NCI-H2227 (cell line): ENCODE measurements at regions not wholly inside any gene's neighbourhood (a gene's known extent, or its start where the extent isn't known, plus 50 kb on each side); places are given as distances from the start of the nearest gene placed in this dataset.

Experiments
- DNase-seq: peaks from one replicate; lab custom pipeline; 2025; ENCODE audit not compliant: unreplicated experiment; lab: John Stamatoyannopoulos, UW

DNA sequence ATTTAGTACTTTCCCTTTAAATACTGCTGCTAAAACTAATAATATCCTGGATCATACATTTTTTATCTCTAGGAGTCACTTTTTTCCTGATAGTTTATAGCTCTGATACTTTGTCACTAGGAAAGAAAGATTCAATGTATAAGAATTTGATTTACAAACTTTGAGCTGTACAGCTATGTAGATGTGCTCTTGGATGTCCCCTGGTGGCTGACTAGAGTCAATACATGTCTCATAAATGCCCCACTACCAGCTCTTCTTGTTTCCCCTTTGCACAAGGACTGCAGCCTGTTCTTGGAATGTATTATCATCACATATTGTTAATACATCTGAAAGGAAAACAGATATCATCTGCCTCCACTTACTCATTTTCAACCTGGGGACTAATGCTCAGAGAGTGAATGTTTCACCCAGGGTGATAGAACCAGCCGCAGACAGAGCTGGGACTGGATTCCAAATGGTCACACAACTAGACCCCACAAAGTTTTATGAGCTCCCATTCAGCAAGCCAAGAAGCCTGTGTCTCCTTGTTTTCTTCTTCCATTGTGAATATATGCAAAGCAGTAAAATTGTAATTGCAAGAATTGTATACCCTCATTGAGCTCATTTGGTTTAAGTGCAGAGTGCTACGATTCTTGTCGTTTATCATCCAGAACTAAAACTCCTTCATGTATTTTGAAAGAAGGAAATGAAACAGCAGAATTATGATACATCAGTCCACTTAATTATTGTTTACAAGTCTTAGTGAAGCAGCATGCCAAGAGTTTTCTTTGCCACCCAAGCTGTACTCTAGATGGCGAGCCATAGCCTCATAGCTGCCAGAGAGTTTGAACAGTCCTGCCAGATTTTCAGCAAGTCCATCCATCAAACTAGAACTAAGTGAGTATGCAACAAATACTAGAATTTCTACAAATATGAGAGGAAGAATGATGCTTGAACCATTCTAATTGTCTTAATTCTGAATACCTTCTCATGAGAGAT, 261.6 kb upstream of the LMCD1 start:
- DNase-seq, result no peak

DNA sequence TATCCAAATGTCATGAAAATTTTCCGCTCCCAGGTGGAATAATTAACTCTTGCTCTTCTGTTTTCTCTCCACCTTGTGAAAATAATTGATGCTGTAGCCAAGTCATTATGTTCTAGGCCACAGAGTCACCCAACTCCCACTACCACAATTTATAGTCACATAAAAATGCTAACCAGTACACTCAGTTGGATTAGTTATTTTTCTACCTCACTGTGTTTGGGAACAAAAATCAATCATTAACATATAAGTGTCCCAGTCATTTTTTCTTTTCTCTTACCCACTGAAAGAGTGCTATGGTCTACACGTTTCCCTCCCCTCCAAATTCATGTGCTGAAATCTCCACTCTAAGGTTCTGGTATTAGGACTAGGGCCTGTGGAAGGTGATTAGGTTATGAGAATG, 255.6 kb upstream of the LMCD1 start:
- no peak for DNase-seq

DNA sequence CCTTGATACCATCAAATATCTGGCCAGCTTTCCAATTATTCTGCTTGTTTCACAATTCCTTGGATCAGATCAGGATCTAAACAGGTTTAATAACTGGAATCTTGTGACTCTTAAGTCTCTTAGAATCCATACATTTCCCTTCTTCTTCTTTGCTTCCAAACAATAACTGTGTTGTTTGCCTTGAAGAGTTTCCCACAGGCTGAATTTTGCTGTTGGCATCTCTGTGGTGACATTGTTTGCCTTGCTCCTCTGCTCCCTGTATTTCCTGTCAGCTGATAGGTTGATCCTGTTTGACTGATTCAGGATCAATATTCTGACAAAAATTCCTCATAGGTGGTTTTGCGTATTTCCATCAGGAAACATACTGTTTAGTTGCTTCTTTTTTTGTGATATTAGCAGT, 248.4 kb upstream of the LMCD1 start:
- DNase-seq, result no peak

DNA sequence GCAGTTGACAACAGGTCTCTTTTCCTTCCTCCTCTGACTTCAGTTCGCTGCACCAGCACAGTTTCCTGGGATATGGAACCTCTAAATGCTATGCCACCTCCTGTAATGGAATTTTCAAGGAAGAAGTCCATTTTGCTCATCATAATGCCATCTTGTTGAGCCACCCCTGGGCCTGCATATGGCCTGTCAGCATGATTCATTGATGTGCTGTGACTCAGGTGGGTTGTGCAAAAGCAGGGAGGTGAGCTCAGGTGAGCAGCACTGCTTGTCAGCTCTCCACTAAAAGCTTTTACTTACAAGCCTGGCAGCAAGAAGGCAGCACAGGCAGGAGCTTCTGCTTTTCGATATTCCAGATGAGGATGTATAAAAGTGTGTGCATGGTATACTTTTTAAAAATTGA, 247.1 kb upstream of the LMCD1 start:
- no peak for DNase-seq

DNA sequence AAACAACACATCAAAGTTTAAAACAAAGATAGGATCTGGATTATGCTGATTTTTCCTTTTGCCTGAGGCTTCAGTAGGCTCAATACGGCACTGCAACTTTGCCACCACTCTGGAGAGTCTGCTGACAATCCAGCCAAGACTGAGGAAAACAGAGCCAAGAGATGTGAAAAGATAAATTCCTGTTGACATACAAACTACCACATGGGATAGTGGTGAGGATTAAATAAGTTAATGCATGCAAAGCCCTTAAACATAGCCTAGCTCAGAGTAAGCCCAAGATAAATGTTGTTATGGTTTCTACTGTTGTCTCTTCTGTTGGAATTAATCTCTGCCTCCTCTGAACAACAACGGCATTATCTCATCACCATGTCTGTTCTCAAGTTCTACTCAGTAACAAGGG, 245.9 kb upstream of the LMCD1 start:
- no peak for DNase-seq

DNA sequence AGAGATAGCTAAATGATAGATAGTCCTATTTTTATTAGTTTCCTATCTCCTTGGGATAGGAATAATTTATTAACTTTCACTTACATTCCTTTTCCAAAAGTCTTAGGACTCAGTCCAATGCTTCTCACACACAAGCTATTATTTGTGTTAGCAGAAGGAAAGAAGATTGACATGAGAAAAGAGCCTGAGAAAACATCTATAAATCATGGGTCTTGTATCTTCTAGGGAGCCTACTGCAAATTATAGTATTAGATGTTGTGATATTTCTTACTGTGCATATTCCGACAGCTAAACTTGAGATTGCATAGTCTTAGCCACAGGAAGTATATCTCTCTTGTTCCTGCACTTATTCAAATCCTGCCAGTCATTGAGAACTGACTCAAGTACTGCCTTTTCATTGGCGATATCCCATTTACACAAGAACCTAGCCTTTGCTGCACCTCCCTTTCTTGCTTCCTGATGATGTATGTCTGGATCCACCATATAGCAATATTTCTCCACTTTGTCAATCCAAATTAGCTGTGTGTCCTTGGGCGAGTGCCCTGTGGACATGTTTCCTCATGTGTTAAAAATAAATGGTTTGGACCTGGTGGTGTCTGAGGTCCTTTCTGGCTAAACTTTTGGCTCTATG, 245.1 kb upstream of the LMCD1 start:
- no peak for DNase-seq

DNA sequence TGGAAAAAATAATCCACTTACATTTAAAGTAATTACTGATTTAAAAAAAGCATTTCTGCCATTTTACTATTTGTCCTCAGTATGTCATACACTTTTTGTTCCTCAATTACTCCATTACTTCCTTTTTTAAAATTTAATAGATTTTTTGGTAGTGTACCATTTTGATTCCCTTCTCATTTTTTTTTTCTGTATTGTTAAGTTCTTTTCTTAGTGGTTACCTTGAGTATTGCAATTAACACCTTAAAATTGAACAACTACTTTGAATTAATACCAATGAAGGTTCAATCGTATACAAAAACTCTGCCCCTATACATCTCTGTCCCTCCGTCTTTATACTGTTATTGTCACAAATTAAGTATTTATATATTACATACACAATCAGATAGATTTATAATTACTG, 240.6 kb upstream of the LMCD1 start:
- DNase-seq, result no peak

DNA sequence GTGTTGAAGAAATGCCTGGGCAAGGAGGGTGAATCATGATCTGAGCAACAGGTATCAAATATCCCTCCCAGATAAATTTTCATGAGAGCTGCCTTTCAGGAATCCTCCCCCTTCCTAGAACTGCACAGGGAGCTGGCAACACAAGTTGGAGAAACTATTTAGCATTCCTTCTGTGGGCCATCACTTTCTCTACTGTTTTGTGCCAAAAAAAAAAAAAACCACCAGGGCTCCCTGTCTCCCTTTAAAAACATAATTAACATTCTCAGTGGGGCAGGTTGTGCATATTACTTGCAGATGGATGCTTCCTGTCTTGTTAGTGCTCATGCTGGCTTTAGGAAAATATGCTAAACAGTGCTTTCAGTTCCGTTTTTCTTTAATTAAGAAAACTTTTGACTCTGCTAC, 234.9 kb upstream of the LMCD1 start:
- DNase-seq, result no peak

DNA sequence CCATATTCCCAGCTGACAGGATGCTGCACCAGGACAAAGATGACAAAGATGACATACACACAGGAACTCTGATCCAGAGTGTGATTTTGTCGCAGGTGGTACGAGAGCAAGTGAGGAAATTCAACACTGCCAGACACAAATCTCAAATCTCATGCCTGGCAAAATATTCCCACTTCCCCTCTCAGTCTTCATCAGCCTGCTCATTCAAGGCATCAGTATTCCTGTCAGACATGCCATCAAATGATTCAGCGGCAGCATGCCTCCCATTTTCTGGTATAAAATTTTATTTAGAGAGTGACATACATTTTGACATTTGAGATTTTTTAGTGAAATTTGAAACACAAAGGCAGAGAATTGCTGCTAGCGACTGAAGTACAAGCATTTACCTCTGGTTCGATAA, 228.1 kb upstream of the LMCD1 start:
- no peak for DNase-seq

DNA sequence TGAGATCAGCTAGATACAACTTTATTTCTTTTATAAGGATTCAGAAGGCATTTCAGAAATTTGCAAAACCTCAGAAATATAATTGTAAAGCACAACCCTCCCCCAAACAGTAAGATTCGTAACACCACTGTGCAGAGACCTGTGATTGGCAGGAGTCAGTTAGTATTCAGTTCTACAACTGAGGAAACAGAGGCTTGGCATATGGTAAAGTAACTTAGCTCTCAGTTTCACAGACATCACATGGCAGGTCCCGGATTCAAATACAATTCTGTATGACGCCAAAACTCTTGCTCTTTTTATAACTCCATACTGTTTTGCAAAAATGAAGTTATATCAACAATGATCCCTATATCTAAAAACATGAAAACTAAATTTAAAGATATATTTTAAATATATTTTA, 225.6 kb upstream of the LMCD1 start:
- no peak for DNase-seq

DNA sequence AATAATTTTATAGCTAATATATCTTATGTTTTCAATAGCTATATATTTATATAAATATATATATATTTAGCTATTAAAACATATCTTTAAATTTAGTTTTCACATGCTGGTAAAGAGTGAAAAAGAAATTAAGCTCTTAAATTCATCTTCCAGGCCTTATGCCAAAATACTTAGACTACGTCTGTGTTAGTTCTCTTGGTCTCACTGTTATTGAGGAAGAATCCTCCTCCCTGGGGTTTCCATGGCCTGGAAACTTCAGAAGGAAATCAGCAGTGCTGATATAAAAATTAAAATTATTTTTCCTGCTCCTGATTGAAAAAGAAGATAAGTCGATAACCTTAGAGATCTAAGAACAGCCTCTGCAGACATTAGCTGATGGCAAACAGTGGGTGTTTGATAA, 225.1 kb upstream of the LMCD1 start:
- no peak for DNase-seq

DNA sequence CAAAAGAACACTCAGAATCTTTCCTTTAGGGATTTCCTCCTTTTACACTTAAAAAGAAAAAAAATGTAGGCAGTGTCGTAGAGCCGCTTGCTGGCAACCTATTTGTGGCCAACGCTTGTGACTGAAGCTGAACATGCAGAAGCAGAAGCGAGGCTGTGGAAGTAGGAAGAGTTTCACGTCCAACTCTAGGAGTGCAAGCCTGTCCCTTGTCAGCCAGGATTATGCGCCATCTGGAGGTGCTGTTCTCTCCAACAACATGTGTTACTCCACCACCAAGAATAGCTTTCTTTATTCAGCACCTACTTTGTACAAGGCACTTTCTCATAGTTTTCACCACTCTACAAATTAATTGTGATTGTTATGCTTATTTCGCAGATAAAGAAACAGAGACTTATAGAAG, 223.2 kb upstream of the LMCD1 start:
- DNase-seq, result no peak

DNA sequence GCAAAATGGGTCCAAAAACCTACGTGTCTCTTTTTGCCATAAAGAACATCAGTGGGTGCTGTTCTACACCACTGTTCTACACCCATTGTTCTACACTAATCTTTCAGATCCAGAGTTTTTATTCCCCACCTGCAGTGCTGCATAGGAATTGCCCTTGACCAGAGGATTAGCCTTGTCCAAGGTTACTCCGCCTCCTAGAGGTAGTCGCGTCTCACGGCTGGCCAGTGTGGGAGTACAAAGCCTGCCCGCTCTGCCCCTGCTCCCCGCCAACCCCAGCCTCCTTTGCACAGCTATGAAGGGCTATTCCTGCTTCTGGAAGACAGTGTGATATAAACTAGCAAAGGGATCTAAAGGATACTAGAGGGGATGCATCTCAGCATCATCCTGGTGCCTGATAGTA, 222.1 kb upstream of the LMCD1 start:
- DNase-seq, result no peak

DNA sequence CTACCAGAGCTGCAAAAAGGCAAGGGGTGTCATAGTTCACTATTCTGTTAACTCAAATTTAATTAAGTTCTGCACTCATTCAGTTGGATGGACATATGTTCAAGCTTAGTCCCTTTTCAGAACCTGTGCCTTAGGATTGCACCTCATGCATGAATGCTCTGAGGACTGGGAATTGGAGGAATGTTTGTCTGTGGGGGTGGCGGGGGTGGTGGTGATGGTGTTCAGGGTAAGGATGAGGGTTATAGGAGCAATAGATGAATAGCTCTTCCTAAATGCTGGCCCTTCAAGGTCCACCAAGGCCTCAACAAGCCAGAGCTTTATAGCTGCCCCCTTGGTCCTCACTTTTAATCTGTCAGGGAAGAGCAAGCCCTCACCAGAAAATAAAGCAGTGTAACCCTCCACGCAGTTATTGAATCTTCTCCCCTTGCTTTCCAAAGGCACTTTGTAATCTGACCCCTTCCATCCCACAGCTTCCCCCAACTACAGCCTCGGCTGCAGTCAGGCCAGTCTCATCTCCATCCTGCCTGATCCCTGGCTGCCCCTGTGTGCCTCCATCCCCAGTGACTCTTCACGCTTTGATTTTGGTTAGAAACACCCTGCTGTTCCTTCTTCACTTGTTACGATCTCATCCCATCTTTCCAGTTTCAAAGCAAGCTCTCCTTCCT, 221.6 kb upstream of the LMCD1 start:
- no peak for DNase-seq

DNA sequence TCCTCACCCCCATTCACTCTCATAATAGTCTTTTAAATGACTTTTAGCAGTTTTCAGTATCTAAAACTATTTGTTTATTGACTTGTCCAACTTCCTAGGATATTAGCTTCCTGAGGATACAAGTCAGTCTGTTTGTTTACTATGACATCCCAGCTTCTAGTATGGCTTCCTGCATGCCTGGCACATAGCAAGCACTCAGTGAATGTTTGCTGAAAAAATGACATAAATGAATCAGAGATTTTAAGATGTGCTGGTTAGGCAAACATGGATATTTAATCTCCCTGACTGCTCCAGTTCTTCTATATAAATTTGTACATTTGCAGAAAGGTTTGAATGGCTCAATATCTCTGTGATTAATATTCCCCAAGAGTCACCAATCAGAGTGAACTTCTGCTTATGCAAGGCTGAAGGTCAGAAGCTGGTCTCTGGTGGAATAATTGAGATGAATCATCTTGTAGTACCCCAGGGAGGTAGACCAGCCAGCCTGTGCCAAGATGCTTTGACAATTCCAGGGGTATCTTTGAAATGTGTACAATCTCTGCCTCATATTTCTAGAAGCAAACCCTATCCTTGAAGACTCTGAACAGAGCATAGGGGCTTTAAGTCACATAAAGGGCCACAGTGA, 219.0 kb upstream of the LMCD1 start:
- DNase-seq, result no peak

DNA sequence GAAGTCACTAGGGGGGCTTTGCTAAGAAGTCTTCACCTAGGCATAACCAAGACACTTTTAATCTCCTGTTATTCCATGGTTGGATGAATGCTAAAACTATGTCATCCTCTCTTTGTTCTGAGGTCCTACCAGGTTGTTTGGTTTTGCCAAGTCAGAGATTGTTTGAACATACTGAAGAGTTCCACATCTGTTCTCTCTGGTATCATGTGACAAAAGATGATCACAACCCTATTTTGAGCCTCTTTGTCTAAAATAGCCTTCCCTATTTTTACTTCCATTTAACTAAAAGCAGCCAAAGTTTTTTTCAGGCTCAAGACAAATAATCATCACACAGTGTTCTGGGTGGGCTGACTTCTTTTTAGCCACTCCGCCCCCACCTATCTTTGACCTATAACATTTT, 218.4 kb upstream of the LMCD1 start:
- DNase-seq, result no peak

DNA sequence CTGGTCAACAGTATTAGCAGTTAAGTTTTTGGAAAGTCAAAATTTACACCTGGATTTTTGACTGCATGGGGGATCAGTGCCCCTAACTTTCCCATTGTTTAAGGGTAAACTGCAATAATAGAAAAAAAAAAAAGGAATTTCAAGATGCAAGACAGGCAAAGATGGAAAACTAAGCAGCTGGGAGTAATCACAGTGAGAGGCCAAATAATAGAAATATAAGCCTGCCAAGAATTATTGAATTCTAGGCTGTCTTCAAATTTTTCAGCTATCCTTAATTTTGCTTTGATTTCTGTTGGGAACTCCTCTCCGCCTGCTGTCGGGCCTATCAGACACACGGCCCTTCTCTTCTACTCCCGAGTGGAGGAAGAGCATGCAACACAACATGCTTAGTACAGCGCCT, 215.5 kb upstream of the LMCD1 start:
- DNase-seq, result no peak

DNA sequence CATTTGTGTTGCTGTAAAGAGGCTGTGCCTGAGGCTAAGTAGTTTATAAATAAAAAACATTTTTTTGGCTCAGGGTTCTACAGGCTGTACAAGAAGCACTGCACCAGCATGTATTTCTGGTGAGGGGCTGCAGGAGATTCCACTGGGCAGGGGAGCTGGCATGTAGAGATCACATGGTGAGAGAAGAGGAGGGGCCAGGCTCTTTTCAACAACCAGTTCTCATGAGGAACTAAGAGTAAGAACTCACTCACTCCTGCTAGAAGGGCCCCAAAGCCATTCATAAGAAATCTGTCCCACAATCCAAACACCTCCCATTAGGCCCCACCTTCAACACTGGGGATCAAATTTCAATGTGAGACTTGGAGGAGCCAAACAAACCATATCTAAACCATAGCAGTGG, 214.9 kb upstream of the LMCD1 start:
- no peak for DNase-seq

DNA sequence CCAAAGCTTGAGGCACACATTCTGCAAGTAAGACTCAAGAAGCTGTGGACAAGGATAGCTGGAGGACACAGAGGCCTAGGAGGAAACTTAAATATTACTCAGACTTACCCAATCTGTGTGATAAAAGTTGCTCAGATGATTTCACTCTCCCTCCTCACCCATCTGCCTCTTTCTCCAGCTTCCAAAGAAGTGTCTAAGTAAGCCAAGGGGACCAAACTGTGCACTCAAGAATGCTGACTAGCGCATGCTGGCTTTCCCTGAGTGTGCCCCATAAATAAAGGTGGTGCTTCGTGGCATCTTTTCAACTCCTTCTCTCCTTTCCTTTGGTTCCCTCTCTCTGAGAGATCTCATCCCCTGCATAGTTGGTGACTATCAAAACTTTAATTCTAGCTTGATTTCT, 211.0 kb upstream of the LMCD1 start:
- DNase-seq, result no peak

DNA sequence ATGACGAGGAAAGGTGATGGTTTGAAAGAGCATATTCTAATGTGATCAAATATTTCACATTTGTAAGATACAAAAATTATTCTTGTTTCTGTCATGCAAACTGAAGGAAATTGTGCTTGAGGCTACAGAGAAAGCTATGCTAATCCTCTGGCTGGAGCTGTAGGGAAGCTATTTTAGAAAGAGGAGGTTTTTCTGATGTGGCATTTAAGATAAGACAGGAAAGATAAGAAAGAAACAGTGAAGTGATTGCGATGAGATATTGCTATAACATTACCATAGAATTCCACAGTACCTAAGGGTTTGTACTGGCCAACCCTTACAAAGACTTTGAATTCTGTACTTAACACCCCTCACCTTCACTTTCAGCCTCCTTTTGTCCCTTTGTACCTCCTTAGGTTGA, 205.2 kb upstream of the LMCD1 start:
- no peak for DNase-seq

DNA sequence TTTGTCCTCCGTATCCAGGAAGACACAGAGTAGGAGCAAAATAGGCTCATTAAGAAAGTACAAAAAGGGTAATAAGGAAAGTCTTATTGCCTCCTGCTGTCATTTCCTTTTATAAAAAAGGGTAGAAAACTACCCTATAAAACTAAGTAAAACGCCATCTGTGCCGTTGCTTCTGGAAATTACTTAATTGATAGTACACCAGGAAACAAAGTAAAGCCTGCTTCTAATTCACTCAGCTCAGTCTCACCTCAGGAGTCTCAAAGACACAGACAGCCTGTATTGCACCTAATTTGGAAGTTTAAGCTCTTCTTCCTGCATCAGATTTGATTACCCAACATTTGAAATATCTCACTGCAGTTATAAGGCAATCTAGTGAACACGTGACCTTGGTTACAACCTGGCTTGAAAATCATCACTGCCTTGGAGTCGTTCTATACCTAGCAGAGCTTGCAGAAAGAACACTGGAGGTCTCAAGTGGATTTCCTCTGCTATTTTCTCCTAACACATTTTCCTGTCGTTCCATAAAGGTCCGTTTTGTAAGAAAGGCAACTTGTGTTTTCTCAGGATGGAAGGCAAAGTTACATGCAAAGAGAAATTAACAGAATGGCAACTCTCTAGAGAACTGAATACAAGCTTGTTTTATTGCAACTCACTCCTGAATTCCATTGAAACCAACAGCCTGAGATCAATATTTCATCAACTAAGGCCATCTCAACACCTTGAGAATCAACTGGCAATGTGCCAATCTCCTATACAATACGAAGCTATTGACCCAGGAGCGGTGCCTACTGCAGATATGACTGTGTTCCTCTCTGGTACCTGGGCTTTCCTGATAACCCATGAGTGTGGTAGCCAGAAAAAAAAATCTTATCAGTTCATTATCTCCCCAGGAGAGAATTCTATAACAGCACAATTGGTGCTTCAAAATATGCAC, 203.3 kb upstream of the LMCD1 start:
- no peak for DNase-seq
